Activated naive CD4-positive, alpha-beta T cell treated with anti-CD3 and anti-CD28 coated beads for 36 hours (primary cell): ENCODE measurements at regions not wholly inside any gene's neighbourhood (a gene's known extent, or its start where the extent isn't known, plus 50 kb on each side); places are given as distances from the start of the nearest gene placed in this dataset.
A peak's percentile ranks its signal among the peaks of the same experiment; 100 is the strongest.

Source experiments
- CTCF ChIA-PET: fragments of 350-600 bp; sonication (Branson Sonifier 250); formaldehyde crosslinking; loops from one replicate; lab custom pipeline; 2021; ENCODE audit warnings: antibody characterized with exemption; lab: Charles Lee
- DNase-seq: peaks from one replicate; pipeline ENCODE4 v3.0.0-alpha.2; 2020
- H3K27ac Mint-ChIP-seq: one replicate; pipeline ENCODE4 v1.8.0; 2021; ENCODE audit warnings: mild to moderate bottlenecking, mixed read lengths
- H3K27me3 Mint-ChIP-seq: one replicate; pipeline ENCODE4 v1.8.0; 2021; ENCODE audit warnings: low read depth, mixed read lengths
- H3K36me3 Mint-ChIP-seq: one replicate; pipeline ENCODE4 v1.8.0; 2021; ENCODE audit warnings: low read depth, mixed read lengths
- H3K4me1 Mint-ChIP-seq: one replicate; pipeline ENCODE4 v1.8.0; 2021; ENCODE audit warnings: low read depth, mixed read lengths
- H3K4me3 Mint-ChIP-seq: one replicate; pipeline ENCODE4 v1.8.0; 2021; ENCODE audit warnings: mild to moderate bottlenecking, moderate library complexity, mixed read lengths
- H3K9me3 Mint-ChIP-seq: one replicate; pipeline ENCODE4 v1.8.0; 2021; ENCODE audit warnings: mixed read lengths
- intact Hi-C: fragments of 100-400 bp; cut with micrococcal nuclease; formaldehyde crosslinking; loops from one replicate; pipeline ENCODE4 v1.15.1; 2023

DNA sequence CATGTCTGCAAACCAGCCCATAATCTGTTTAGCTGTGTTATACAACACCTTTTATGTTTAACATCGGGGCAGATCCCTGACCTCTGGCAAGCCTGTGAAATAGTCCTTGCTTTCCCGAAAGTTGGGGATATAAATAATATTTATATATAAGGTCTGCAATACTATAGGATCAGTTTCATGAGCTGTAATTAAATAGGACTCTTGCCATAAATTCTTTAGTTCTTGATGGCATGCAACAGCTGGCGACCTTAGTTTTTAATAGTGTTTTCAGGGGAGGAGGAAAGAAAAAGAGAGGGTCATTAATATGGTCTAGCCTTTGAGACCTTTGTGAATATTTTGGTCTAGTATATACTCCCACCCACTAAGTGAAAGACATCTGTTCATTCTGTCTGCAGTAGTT, 166.5 kb downstream of the MTX2 start:
- no peak overlapping the region for H3K27ac Mint-ChIP-seq
- intact Hi-C loops, result no loop called here

DNA sequence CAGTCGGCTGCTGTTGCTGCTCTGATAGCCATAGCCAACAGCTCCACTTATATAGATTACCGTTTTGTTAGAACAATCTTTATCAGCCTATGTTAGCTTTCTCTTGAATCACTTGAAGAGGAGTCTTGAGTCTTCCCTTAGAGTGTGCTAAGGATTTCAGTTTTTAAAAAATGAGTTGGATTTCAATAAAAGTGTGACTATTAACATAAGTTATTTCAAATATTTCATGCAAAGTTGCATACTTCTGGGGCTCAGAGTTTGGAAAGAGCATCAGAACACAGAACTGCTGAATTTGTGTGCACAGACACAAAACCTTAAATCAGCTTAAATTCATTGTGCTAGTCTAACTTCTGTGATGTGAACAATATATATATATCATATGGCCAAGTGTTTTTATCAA, 174.7 kb downstream of the MTX2 start:
- Mint-ChIP-seq H3K27ac (no peak overlapping the region), H3K9me3 (no peaks in the 10 kb centered on the region), H3K36me3 (no peaks in the 10 kb centered on the region), H3K4me3 (no peak overlapping the region), H3K27me3 (peaks cover 11% of the 10 kb centered on the region), H3K4me1 (peaks cover 4% of the 10 kb centered on the region)
- no peak for DNase-seq
- CTCF ChIA-PET, result interaction anchor here (1.3 to 4.6 kb wide), 2 partner anchors 12 to 194 kb away, joined by 3 to 31 read pairs; no protein-coding TSS in a partner anchor
- intact Hi-C loops, result no loop called here

More for the DNA sequence above, 166.5 kb downstream of the MTX2 start:
- Mint-ChIP-seq H3K9me3 (peaks cover 3% of the 10 kb centered on the region), H3K4me3 (no peak overlapping the region), H3K27me3 (peaks cover 25% of the 10 kb centered on the region), H3K4me1 (no peaks in the 10 kb centered on the region), H3K36me3 (no peaks in the 10 kb centered on the region)
- CTCF ChIA-PET, result no interaction called here
- no peak for DNase-seq

DNA sequence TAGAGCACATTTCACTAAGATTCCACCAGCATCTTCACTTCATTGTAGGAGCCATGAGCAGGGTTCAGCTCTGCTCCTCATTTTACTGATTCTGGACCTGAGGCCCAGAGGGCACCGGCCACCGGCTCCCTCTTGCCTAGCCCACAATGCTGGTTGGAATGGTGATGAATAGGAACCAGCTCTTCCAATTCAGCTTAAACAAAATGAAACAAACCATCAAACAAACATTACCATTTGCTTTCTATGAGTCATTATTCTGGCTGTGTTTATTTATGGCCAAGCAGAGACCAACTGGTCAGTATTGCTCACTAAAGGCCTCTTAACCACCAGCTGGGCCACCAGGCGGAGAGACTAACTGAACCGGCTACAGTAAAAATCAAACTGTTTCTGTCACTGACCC, 176.7 kb downstream of the MTX2 start:
- intact Hi-C loops, result no loop called here
- H3K4me1 Mint-ChIP-seq, result peaks cover 4% of the 10 kb centered on the region
- H3K36me3 Mint-ChIP-seq, result no peaks in the 10 kb centered on the region
- no peaks in the 10 kb centered on the region for H3K9me3 Mint-ChIP-seq
- CTCF ChIA-PET, result interaction anchor here (1.0 to 4.6 kb wide), 2 partner anchors 10 to 319 kb away, joined by 3 to 31 read pairs; no protein-coding TSS in a partner anchor
- H3K27me3 Mint-ChIP-seq, result peaks cover 6% of the 10 kb centered on the region
- DNase-seq, result no peak
- no peak overlapping the region for H3K4me3 Mint-ChIP-seq
- no peak overlapping the region for H3K27ac Mint-ChIP-seq

DNA sequence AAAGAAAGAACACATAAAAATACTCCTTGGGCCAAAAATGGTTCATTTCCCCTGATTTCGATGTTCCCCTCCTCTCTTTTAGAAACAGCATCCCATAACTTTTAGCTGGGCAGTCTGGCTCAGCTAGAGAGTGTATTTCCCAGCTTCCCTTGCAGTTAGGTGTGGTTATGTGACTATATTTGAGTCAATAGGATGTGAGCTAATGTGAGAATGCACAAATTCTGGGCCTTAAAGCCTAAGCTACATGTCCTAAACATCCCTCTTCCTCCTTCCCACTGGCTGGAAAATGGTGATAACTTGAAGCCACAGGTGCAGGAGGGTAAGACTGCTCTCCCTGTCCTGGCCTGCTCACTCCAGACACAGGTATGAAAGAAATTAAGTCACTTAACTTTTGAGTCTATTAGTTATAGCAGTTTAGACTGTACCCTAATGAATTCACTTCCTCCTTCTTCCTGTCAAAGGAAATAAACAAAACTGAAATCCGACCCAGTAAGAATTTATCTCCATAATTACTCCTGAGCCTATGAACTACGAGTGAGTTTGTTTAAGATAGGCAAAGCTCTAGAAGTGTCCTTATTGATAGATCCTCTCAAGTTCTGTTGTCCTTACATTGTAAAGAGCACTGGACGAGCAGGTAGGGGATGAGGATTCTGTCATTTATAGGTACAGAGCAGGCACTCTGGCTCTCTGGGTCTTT, 177.6 kb downstream of the MTX2 start:
- Mint-ChIP-seq H3K36me3 (no peaks in the 10 kb centered on the region), H3K4me3 (no peak overlapping the region), H3K9me3 (no peaks in the 10 kb centered on the region), H3K27ac (no peak overlapping the region), H3K27me3 (peaks cover 6% of the 10 kb centered on the region), H3K4me1 (peaks cover 4% of the 10 kb centered on the region)
- intact Hi-C loops, result no loop called here
- CTCF ChIA-PET, result interaction anchor here (0.6 to 4.6 kb wide), 6 partner anchors 9 to 944 kb away, joined by 3 to 31 read pairs (median 4); no protein-coding TSS in a partner anchor
- DNase-seq, result no peak

DNA sequence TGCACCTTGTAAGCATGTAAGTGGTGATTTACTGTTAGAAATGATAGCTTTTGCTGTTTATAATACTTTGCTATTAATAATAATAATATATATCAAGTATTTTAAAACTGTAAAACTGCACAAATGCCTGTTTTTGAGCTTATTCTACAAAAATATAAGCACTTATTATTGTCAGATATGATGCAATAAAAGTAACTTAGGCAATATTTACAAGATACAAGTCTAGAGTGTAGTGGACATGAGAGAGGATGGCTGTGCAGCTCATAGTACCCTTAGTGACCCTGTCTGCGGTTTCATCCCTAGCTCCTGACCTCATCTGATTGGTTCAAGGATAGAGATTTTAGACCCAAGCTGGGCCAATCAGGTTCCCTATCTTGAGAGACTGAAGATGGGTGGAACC, 178.4 kb downstream of the MTX2 start:
- Mint-ChIP-seq H3K9me3 (no peaks in the 10 kb centered on the region), H3K27ac (no peak overlapping the region), H3K27me3 (peaks cover 5% of the 10 kb centered on the region), H3K4me1 (peaks cover 4% of the 10 kb centered on the region), H3K4me3 (no peak overlapping the region), H3K36me3 (no peaks in the 10 kb centered on the region)
- no peak for DNase-seq
- intact Hi-C loops, result no loop called here
- CTCF ChIA-PET, result interaction anchor here (0.6 to 4.6 kb wide), 5 partner anchors 8 to 944 kb away, joined by 4 to 31 read pairs (median 5); no protein-coding TSS in a partner anchor

DNA sequence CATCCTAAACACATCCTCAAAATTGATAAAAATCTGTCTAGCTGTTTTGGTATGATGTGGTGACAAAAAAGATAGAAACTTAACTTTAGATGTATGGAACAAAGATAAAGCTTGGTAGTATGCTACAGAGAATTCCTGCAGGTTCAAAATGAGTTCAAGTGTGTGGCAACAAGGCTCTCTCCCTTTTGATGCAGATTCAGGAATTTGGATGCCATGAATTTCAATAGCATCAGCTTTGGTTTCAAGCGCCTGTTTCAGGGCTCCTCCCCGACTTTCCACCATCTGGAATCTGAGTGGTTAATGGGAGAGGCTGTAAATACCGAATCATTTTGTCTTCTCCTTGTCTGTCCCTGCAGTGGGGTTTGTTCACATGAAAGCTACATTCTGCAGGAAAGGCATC, 180.6 kb downstream of the MTX2 start:
- Mint-ChIP-seq H3K9me3 (no peaks in the 10 kb centered on the region), H3K36me3 (no peaks in the 10 kb centered on the region), H3K4me1 (peaks cover 5% of the 10 kb centered on the region), H3K27me3 (peaks cover 13% of the 10 kb centered on the region), H3K4me3 (no peak overlapping the region), H3K27ac (no peak overlapping the region)
- intact Hi-C loops, result no loop called here
- CTCF ChIA-PET, result interaction anchor here (0.7 kb wide), 1 partner anchor 301 kb away, joined by 3 read pairs; no protein-coding TSS in a partner anchor
- DNase-seq, result no peak

DNA sequence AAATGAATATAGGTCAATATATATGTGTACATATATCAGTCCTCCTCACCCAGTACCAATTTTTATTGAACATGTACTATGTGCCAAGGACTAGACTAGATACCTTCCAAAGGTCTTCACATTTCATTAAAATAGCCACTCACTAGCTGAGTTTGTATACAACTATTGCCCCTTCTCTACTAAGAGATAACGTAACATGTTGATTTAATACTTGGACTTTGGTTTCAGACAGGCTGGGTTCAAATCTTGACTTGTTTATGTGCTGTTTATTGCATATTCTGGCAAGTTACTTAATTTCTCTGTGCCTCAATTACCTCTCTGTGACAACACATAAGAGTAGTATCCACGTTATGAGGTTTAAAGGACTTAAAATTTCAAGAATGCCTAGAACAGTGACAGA, 184.5 kb downstream of the MTX2 start:
- intact Hi-C loops, result loop anchor here (2.0 kb wide), 1 partner anchor 101 kb away; no protein-coding TSS in a partner anchor
- no peaks in the 10 kb centered on the region for H3K9me3 Mint-ChIP-seq
- no peaks in the 10 kb centered on the region for H3K36me3 Mint-ChIP-seq
- H3K4me3 Mint-ChIP-seq, result no peak overlapping the region
- no peak overlapping the region for H3K27ac Mint-ChIP-seq
- H3K27me3 Mint-ChIP-seq, result peaks cover 29% of the 10 kb centered on the region
- CTCF ChIA-PET, result interaction anchor here (0.6 to 7.1 kb wide), 15 partner anchors 8 to 817 kb away, joined by 3 to 93 read pairs (median 3); no protein-coding TSS in a partner anchor
- no peak for DNase-seq
- H3K4me1 Mint-ChIP-seq, result peaks cover 2% of the 10 kb centered on the region

DNA sequence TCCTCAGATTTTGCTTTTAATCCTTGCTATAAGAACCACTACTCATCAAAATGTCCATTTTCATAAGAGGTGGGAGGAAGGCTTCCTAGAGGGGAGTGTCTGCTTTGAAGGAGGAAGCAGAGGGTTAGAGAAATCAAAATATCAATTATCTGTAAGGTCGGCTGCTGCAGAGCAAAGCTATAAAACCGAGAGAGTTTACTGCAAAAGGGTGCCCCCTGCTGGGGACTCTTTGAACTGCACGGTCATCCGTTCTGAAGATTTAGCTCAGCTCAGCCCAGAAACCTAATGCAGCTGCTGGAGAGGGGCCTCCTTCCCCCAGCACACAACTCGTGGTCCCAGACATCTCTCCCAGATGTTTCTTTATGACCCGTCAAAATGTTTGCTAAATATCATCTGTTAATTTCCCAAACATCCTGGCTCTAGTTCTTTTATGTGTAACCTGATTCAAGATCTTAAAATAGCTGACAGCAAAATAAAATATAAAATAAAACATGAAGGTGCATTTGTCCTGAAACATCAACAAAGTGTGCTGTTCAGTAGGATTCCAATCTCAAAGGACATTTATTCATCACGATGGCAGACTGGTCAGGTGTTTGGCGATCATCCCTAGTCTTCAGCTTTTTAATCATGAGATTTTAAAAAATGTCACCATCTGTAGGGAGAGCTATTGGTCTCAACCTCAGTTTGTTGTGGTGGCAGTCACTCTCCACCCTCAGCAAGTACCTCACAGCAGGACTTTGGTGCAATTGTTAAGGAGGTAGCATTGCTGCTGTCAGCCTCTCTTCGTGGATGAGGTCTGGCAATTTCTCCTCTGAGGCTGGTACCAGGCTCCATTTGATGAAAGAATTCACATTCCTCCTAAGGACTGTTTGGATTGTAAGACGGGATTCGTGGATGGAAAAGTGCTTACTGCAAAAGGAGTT, 185.9 kb downstream of the MTX2 start:
- H3K27me3 Mint-ChIP-seq, result peaks cover 37% of the 10 kb centered on the region

DNA sequence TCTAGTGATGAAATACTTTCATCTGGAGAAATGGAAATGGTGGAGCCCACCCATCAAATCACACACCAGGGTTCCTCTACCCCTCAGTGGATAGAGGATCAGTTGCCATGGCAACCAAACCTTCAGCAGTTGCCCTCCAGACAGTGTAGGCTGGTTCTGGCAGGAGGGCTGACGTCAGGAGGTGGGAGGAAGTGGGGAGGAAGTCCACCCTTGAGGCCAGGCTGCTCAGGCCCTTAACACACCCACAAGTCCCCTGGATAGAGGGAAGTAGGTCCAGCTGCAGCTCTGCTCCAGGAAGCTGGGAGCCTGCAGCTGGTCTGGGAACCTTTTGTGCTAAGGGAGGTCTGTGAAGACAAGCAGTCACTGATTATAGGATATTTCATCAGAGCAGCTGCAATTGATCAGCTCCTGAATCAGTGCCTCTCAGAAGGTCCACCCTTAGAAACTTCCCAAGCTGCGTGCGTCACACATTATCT, 186.6 kb downstream of the MTX2 start:
- no peaks in the 10 kb centered on the region for H3K9me3 Mint-ChIP-seq
- H3K27ac Mint-ChIP-seq, result no peak overlapping the region
- no peak for DNase-seq
- intact Hi-C loops, result loop anchor here (1.0 to 5.0 kb wide), 6 partner anchors 99 to 691 kb away; no protein-coding TSS in a partner anchor
- peaks cover 2% of the 10 kb centered on the region for H3K4me1 Mint-ChIP-seq
- no peaks in the 10 kb centered on the region for H3K36me3 Mint-ChIP-seq
- no peak overlapping the region for H3K4me3 Mint-ChIP-seq
- peaks cover 37% of the 10 kb centered on the region for H3K27me3 Mint-ChIP-seq
- CTCF ChIA-PET, result interaction anchor here (0.7 to 7.1 kb wide), 17 partner anchors 9 to 329 kb away, joined by 3 to 93 read pairs (median 9); no protein-coding TSS in a partner anchor

More for the DNA sequence above, 185.9 kb downstream of the MTX2 start:
- intact Hi-C loops, result loop anchor here (1.0 to 5.0 kb wide), 6 partner anchors 100 to 692 kb away; no protein-coding TSS in a partner anchor
- no peaks in the 10 kb centered on the region for H3K36me3 Mint-ChIP-seq
- peak; percentile 92 for DNase-seq
- H3K4me1 Mint-ChIP-seq, result peaks cover 2% of the 10 kb centered on the region
- CTCF ChIA-PET, result interaction anchor here (0.5 to 7.1 kb wide), 42 partner anchors 10 to 359 kb away, joined by 3 to 93 read pairs (median 3); partner anchors contain the start of gene HOXD4
- H3K9me3 Mint-ChIP-seq, result no peaks in the 10 kb centered on the region
- H3K27ac Mint-ChIP-seq, result no peak overlapping the region
- H3K4me3 Mint-ChIP-seq, result no peak overlapping the region

DNA sequence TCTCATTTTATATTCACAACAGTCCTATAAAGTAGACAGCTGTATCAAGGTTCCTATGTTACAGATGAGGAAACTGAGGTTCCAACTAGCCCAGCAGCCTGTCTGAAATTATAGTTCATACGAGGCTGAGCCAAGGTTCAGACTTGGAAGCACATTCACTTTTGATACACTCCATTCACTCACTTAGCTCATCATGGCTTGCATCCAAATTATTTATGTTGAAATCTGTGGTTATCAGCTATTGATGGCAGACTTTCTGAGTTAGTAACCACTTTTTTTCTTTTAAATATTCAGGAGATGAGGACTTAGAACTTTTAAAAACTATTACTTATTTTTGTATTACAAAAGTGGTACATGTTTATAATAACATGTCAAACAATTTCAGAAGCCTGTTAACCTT, 188.2 kb downstream of the MTX2 start:
- Mint-ChIP-seq H3K27me3 (peaks cover 43% of the 10 kb centered on the region), H3K9me3 (no peaks in the 10 kb centered on the region), H3K27ac (no peak overlapping the region), H3K36me3 (no peaks in the 10 kb centered on the region), H3K4me1 (peaks cover 2% of the 10 kb centered on the region), H3K4me3 (no peak overlapping the region)
- intact Hi-C loops, result loop anchor here (5.0 kb wide), 2 partner anchors 355 to 690 kb away; no protein-coding TSS in a partner anchor
- no peak for DNase-seq
- CTCF ChIA-PET, result interaction anchor here (1.5 to 7.1 kb wide), 3 partner anchors 12 to 318 kb away, joined by 4 to 93 read pairs (median 31); no protein-coding TSS in a partner anchor

DNA sequence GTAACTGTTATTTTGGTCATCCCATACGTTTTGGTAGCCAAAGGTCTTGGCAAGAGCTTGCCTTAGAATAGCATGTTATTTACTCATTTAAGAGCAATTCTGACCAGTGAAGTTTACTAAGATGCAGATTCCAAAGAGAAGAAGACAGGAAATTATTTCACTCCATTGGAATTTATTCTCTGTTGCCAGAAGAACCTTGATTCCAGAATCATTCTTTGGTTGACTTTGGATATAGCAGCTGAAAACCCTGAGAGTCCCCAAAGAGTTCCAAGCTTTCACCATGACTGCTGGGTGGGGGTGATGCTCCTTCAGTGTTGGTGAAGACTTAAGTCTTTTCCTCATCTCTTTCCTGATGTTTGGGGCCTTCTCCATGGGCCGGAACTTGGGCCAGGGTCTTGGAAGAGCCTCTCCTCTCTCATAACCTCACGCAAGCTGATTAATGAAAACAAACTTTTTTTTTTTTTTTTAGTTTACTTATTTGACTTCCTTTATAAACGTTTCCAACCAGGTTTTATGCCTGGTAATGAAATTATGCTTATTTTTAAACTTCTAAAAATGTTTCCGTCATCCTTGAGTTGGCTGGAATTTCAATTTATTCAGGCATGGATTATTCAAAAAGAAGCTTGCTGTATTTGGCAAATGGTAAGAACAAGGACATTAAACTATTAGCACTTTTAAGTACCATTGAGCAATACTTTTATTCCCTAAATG, 192.0 kb downstream of the MTX2 start:
- no peak overlapping the region for H3K27ac Mint-ChIP-seq
- no peak for DNase-seq
- H3K9me3 Mint-ChIP-seq, result no peaks in the 10 kb centered on the region
- no peak overlapping the region for H3K4me3 Mint-ChIP-seq
- H3K4me1 Mint-ChIP-seq, result no peaks in the 10 kb centered on the region
- CTCF ChIA-PET, result interaction anchor here (0.9 to 1.1 kb wide), 2 partner anchors 11 to 334 kb away, joined by 3 to 5 read pairs; no protein-coding TSS in a partner anchor
- peaks cover 42% of the 10 kb centered on the region for H3K27me3 Mint-ChIP-seq
- H3K36me3 Mint-ChIP-seq, result no peaks in the 10 kb centered on the region
- intact Hi-C loops, result no loop called here
